ENCODE measurements at regions not wholly inside any gene's neighbourhood (a gene's known extent, or its start where the extent isn't known, plus 50 kb on each side); places are given as distances from the start of the nearest gene placed in this dataset.

DNA sequence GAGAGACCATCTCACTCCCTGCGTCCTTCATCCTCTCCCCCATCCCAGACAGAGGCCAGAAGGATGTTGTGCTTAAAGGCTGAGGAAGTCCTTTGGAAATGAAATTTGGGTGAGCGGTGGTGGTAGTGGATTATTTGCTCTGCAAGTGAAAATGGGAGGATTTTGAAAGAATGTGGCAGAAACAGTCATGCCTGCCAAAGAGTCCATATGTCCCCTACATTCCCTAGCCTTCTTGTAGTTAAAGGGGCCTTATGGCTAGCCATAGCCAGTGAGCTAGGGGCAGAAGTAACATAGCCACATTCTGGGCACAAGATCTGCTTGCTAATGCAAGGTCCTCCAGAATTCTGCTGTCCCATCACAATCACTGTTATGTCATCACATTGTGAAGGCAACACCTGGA lies 360.2 kb upstream of the TSHZ3 start:
- no peaks in the 10 kb centered on the region for H3K9me3 ChIP-seq (ENCODE audit: control insufficient read depth, insufficient read depth, low read length)

DNA sequence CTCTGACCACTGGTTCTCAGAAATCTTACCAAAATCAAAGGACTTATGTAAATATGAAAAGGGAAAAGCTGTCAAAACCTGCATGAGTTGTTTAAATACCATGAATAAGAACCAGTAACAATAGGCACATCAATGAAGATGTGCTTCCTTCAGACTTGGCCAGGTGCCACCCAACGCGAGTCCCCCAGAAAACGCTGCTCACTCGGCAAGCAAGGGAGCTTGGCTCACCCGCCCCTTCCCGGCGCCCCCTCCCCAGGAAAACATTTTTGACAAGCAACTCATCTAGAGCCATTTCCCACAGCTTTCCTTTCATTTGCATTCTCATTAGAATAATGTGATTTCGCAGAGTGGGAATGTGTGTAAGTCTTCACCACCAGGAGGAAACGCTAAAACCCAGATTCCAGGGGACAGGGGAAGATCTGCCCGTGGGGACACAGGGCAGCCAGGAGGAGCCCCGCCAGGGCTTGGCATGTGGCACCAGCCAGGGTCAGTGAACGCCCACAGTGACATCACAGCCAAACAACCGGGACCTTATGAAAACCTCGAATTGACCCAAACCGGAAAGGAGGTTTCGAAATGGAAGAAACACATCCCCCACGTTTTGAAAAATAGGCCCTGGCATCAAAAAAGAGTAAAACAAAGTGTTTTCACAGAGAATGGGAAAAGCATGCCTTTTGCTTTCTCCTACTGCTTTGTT lies 366.2 kb upstream of the TSHZ3 start:
- Histone ChIP-seq H3K9ac (ENCODE audit: low read depth, low read length) (no peak overlapping the region), H3K27ac (ENCODE audit: low read depth, low read length) (no peak overlapping the region), H3K36me3 (ENCODE audit: control insufficient read depth, insufficient read depth, low read length) (no peaks in the 10 kb centered on the region), H3K4me3 (ENCODE audit: low read depth, low read length) (no peak overlapping the region), H3K27me3 (ENCODE audit: control insufficient read depth, insufficient read depth, low read length) (no peaks in the 10 kb centered on the region), H3K4me1 (ENCODE audit: control insufficient read depth, insufficient read depth, low read length) (peaks cover 3% of the 10 kb centered on the region; the same call in 1 of the 2 replicates), H3K9me3 (ENCODE audit: control insufficient read depth, insufficient read depth, low read length) (no peaks in the 10 kb centered on the region)

More for the DNA sequence above, 360.2 kb upstream of the TSHZ3 start:
- H3K27ac ChIP-seq (ENCODE audit: low read depth, low read length) = no peak overlapping the region
- H3K27me3 ChIP-seq (ENCODE audit: control insufficient read depth, insufficient read depth, low read length) = no peaks in the 10 kb centered on the region
- H3K9ac ChIP-seq (ENCODE audit: low read depth, low read length) = no peak overlapping the region
- H3K4me1 ChIP-seq (ENCODE audit: control insufficient read depth, insufficient read depth, low read length) = no peaks in the 10 kb centered on the region
- H3K4me3 ChIP-seq (ENCODE audit: low read depth, low read length) = no peak overlapping the region
- H3K36me3 ChIP-seq (ENCODE audit: control insufficient read depth, insufficient read depth, low read length) = no peaks in the 10 kb centered on the region

DNA sequence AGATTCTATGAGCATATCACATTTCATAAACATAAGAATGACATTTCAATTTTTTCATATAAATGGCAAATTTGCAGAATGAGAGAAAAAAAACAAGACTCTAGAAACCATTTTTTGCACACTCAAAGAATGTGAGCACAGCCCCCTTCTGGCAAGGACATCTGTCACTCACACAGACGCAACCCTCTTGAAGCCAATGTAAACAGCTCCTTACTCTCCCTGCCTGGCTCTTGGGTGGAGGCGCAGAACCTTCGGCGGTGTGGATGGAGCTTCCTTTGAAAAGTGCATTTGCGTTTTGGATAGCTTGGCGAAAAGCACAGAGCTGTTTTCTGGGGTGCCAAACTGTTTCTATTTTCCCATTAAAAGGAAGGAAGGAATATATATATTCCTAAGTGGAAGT lies 367.6 kb upstream of the TSHZ3 start:
- Histone ChIP-seq H3K4me1 (ENCODE audit: control insufficient read depth, insufficient read depth, low read length) (peaks cover 3% of the 10 kb centered on the region; the same call in 1 of the 2 replicates), H3K9ac (ENCODE audit: low read depth, low read length) (no peak overlapping the region), H3K9me3 (ENCODE audit: control insufficient read depth, insufficient read depth, low read length) (no peaks in the 10 kb centered on the region), H3K36me3 (ENCODE audit: control insufficient read depth, insufficient read depth, low read length) (no peaks in the 10 kb centered on the region), H3K4me3 (ENCODE audit: low read depth, low read length) (no peak overlapping the region), H3K27ac (ENCODE audit: low read depth, low read length) (no peak overlapping the region), H3K27me3 (ENCODE audit: control insufficient read depth, insufficient read depth, low read length) (no peaks in the 10 kb centered on the region)

DNA sequence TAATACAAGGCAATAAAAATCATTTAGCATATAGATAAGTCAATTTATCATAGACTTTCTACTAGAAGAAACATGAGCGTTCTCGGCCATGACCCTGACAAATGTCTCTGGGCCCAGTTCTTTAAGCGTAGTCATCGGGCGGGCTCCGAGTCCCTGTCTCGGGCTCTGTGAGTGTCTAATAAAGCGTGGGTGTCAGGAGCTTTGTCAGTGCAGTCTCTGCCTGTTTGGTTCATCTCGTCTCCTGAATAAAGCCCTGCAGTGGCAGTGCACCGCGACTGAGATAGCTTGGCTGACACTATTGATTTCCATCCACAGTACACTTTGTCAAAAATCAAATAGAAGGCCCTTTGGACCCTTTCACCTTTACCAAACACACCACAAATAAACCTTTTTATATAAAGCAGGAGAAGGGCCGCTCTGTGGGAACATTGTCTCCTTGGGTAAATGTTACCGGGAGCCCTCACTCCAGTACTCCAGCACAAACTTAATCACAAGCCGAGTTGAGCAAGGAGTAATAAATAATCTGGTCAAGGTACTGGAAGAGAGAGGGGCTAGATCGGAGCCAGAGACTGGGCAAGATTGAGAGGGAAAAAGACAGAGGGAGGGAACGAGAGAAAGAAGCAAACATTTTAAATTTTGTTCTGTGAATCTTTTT lies 368.2 kb upstream of the TSHZ3 start:
- H3K4me1 ChIP-seq (ENCODE audit: control insufficient read depth, insufficient read depth, low read length) = peaks cover 3% of the 10 kb centered on the region; the same call in 1 of the 2 replicates
- H3K4me3 ChIP-seq (ENCODE audit: low read depth, low read length) = no peak overlapping the region
- H3K9ac ChIP-seq (ENCODE audit: low read depth, low read length) = no peak overlapping the region
- H3K36me3 ChIP-seq (ENCODE audit: control insufficient read depth, insufficient read depth, low read length) = no peaks in the 10 kb centered on the region
- no peak overlapping the region for H3K27ac ChIP-seq (ENCODE audit: low read depth, low read length)
- no peaks in the 10 kb centered on the region for H3K9me3 ChIP-seq (ENCODE audit: control insufficient read depth, insufficient read depth, low read length)
- H3K27me3 ChIP-seq (ENCODE audit: control insufficient read depth, insufficient read depth, low read length) = no peaks in the 10 kb centered on the region

DNA sequence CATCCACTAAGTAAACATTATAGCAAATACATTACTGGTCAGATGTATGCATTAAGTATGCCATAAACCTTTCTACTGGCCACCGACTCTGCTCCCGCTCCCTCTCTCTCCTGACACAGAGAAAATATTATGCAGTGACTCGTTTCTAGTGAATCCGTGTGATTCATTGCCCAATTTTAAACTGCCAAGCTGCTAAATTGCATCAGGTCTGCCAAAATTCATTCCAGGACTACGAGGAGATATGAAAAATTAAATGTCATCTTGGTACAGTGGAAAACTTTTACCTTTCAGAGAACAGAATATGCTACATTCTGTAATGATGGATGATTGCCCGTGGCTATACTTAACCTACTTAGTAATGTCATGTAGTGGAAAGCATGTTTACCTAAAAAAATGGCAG lies 368.8 kb upstream of the TSHZ3 start:
- no peak overlapping the region for H3K4me3 ChIP-seq (ENCODE audit: low read depth, low read length)
- H3K36me3 ChIP-seq (ENCODE audit: control insufficient read depth, insufficient read depth, low read length) = no peaks in the 10 kb centered on the region
- H3K9me3 ChIP-seq (ENCODE audit: control insufficient read depth, insufficient read depth, low read length) = no peaks in the 10 kb centered on the region
- H3K9ac ChIP-seq (ENCODE audit: low read depth, low read length) = no peak overlapping the region
- no peaks in the 10 kb centered on the region for H3K27me3 ChIP-seq (ENCODE audit: control insufficient read depth, insufficient read depth, low read length)
- no peak overlapping the region for H3K27ac ChIP-seq (ENCODE audit: low read depth, low read length)
- peaks cover 3% of the 10 kb centered on the region; the same call in 1 of the 2 replicates for H3K4me1 ChIP-seq (ENCODE audit: control insufficient read depth, insufficient read depth, low read length)

DNA sequence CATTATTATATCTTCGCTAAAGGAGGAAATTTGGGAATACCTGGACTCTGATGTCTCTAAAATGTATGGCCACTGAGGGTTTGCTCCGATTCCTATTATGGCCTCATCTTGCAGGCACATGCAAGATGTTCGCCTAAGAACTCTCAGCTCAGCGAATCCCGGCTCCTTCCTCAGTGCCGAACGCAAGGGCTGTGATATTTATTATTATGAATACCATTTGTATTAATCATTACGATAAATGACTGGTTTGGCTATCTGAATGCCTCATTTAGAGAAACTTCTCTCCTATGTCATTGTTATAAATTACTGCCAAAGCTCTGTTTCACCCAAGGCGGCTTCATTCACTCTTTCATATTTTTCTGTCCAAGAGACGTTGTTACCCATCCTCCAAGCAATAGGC lies 369.7 kb upstream of the TSHZ3 start:
- Histone ChIP-seq H3K27me3 (ENCODE audit: control insufficient read depth, insufficient read depth, low read length) (no peaks in the 10 kb centered on the region), H3K9ac (ENCODE audit: low read depth, low read length) (no peak overlapping the region), H3K4me3 (ENCODE audit: low read depth, low read length) (no peak overlapping the region), H3K36me3 (ENCODE audit: control insufficient read depth, insufficient read depth, low read length) (no peaks in the 10 kb centered on the region), H3K9me3 (ENCODE audit: control insufficient read depth, insufficient read depth, low read length) (no peaks in the 10 kb centered on the region), H3K27ac (ENCODE audit: low read depth, low read length) (no peak overlapping the region), H3K4me1 (ENCODE audit: control insufficient read depth, insufficient read depth, low read length) (peaks cover 3% of the 10 kb centered on the region; the same call in 1 of the 2 replicates)

DNA sequence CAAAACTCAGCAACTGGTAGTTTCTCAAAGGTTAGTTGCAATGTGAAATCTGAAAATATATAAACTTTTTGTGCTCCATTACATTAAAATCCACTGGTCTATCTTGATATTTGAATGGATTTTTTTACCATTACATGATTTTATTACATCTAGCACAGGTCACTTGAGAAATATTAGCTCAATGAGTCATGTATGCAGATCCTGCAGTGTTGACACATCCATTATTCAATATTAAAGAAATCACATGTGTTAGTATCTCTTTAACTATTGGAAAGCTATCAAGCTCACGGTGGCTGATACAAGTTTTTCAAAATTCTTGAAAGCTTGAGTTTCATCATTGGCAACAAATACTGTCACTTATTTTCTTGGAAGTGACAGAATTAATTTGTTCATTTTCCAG lies 373.9 kb upstream of the TSHZ3 start:
- H3K27me3 ChIP-seq (ENCODE audit: control insufficient read depth, insufficient read depth, low read length) = no peaks in the 10 kb centered on the region
- H3K36me3 ChIP-seq (ENCODE audit: control insufficient read depth, insufficient read depth, low read length) = no peaks in the 10 kb centered on the region
- no peaks in the 10 kb centered on the region for H3K9me3 ChIP-seq (ENCODE audit: control insufficient read depth, insufficient read depth, low read length)
- no peak overlapping the region for H3K4me3 ChIP-seq (ENCODE audit: low read depth, low read length)
- no peak overlapping the region for H3K9ac ChIP-seq (ENCODE audit: low read depth, low read length)
- no peak overlapping the region for H3K27ac ChIP-seq (ENCODE audit: low read depth, low read length)
- H3K4me1 ChIP-seq (ENCODE audit: control insufficient read depth, insufficient read depth, low read length) = 0 out of 2 replicates have a peak, but pooled peaks cover 5% of the 10 kb centered on the region

DNA sequence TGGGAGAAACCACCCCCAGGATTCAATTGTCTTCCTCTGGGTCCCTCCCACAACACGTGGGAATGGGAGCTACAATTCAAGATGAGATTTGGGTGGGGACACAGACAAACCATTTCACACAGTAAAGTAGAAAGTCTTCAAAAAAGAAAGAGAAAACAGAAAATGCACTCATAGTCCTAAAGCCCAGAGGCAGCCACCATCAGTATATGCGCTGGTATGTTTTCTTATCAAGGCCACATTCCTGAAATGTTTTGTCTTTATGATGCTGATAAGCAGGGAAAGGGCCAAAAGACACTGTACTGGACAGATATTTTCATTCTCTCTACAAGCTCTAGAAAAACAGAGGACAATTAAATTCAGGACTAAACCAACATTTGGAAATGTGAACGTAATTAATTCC lies 375.8 kb upstream of the TSHZ3 start:
- Histone ChIP-seq H3K9ac (ENCODE audit: low read depth, low read length) (no peak overlapping the region), H3K27ac (ENCODE audit: low read depth, low read length) (no peak overlapping the region), H3K4me3 (ENCODE audit: low read depth, low read length) (no peak overlapping the region), H3K36me3 (ENCODE audit: control insufficient read depth, insufficient read depth, low read length) (no peaks in the 10 kb centered on the region), H3K27me3 (ENCODE audit: control insufficient read depth, insufficient read depth, low read length) (no peaks in the 10 kb centered on the region), H3K4me1 (ENCODE audit: control insufficient read depth, insufficient read depth, low read length) (0 out of 2 replicates have a peak, but pooled peaks cover 5% of the 10 kb centered on the region), H3K9me3 (ENCODE audit: control insufficient read depth, insufficient read depth, low read length) (no peaks in the 10 kb centered on the region)

DNA sequence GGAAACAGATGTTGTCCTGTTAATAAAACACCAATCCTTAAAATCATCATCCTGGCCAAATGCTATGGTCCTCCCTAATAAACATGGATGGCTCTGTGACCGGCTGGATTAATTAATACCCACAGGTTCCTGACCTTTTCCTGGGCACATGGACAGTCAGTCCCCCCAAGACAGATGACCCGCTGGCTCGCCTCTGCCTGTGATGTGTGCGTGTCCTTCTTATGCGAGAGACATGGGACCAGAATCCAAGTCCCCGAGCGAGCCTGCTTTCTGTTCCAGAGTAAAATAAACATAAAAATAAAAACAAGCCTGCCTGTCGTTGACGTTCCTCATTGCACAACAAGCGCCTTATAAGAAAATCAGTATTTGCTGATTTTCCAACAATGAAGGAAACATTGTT lies 378.3 kb upstream of the TSHZ3 start:
- Histone ChIP-seq H3K27me3 (ENCODE audit: control insufficient read depth, insufficient read depth, low read length) (no peaks in the 10 kb centered on the region), H3K9me3 (ENCODE audit: control insufficient read depth, insufficient read depth, low read length) (no peaks in the 10 kb centered on the region), H3K27ac (ENCODE audit: low read depth, low read length) (no peak overlapping the region), H3K4me3 (ENCODE audit: low read depth, low read length) (no peak overlapping the region), H3K4me1 (ENCODE audit: control insufficient read depth, insufficient read depth, low read length) (0 out of 2 replicates have a peak, but pooled peaks cover 5% of the 10 kb centered on the region), H3K36me3 (ENCODE audit: control insufficient read depth, insufficient read depth, low read length) (no peaks in the 10 kb centered on the region), H3K9ac (ENCODE audit: low read depth, low read length) (no peak overlapping the region)

DNA sequence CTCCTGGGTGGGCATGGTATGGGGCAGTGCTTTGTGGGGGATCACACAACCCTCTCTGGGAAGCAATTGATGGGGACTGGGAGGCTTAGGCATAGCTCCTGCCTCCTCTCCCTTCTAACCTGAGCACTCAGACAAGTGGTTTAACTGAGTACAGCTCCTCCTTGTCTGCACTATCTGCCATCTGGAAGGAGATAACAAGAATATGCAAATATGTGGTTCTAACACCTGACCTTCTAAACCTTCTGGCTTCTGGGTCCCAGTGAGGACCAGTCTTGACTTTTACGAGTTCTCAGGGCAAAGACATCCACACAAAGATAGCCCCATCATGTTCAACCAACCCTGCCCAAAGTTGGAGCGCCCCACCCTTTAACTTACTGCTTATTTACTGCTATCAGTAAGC lies 381.0 kb upstream of the TSHZ3 start:
- Histone ChIP-seq H3K9ac (ENCODE audit: low read depth, low read length) (no peak overlapping the region), H3K4me3 (ENCODE audit: low read depth, low read length) (no peak overlapping the region), H3K27ac (ENCODE audit: low read depth, low read length) (no peak overlapping the region), H3K9me3 (ENCODE audit: control insufficient read depth, insufficient read depth, low read length) (no peaks in the 10 kb centered on the region), H3K4me1 (ENCODE audit: control insufficient read depth, insufficient read depth, low read length) (0 out of 2 replicates have a peak, but pooled peaks cover under 1% of the 10 kb centered on the region), H3K36me3 (ENCODE audit: control insufficient read depth, insufficient read depth, low read length) (no peaks in the 10 kb centered on the region), H3K27me3 (ENCODE audit: control insufficient read depth, insufficient read depth, low read length) (no peaks in the 10 kb centered on the region)

DNA sequence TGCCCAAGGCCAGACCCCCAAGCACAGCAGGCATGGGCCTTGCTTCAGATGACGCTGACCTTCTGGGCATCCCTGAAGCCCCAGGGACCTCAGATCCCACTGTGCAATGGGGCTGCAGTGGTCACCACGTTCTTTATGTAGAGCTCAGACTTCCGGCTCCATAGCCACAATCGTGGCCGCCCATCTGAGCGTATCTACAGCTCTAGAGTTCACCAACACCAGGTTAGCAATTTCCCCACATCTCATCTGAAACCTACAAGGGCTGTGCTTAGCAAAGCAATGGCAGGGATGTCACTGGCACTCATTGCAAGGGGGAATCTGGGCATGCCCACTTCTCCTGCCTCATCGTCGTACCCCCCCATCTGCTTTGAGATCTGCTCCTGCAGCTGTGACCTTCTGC lies 384.4 kb upstream of the TSHZ3 start:
- Histone ChIP-seq H3K27ac (ENCODE audit: low read depth, low read length) (no peak overlapping the region), H3K9ac (ENCODE audit: low read depth, low read length) (no peak overlapping the region), H3K36me3 (ENCODE audit: control insufficient read depth, insufficient read depth, low read length) (no peaks in the 10 kb centered on the region), H3K4me3 (ENCODE audit: low read depth, low read length) (no peak overlapping the region), H3K4me1 (ENCODE audit: control insufficient read depth, insufficient read depth, low read length) (no peaks in the 10 kb centered on the region), H3K9me3 (ENCODE audit: control insufficient read depth, insufficient read depth, low read length) (no peaks in the 10 kb centered on the region), H3K27me3 (ENCODE audit: control insufficient read depth, insufficient read depth, low read length) (no peaks in the 10 kb centered on the region)

Data from HUES48 (cell line).